IMR-90 (cell line): ENCODE measurements at regions not wholly inside any gene's neighbourhood (a gene's known extent, or its start where the extent isn't known, plus 50 kb on each side); places are given as distances from the start of the nearest gene placed in this dataset.
A peak's percentile ranks its signal among the peaks of the same experiment; 100 is the strongest.

Experiments used
- ATAC-seq: fragments of 200-7000 bp; cut with Tn5 transposase; 2 replicates; pipeline ENCODE4 v1.9.1; 2020; ENCODE audit warnings: low read depth, mild to moderate bottlenecking, moderate library complexity
- BruUV-seq: library from RNA; stranded (reverse); fragments of 400-500 nt; replicated peaks from 2 replicates; lab custom pipeline; 2021; lab: Mats Ljungman, UMichigan
- CTCF ChIA-PET: fragments of 300-600 bp; formaldehyde crosslinking; extraction: SDS; loops from one replicate; lab custom pipeline; 2021; ENCODE audit warnings: antibody characterized with exemption; lab: Yijun Ruan, JAX
- POLR2A ChIA-PET: fragments of 300-600 bp; sonication (Branson Sonifier 250); formaldehyde crosslinking; loops from one replicate; lab custom pipeline; 2022; ENCODE audit warnings: antibody characterized with exemption; ENCODE audit not compliant: unreplicated experiment; lab: Charles Lee
- DNase-seq: peaks from one replicate; pipeline ENCODE4 v3.0.0; 2013
- H2AFZ ChIP-seq: replicated peaks from 2 replicates; pipeline ENCODE3; 2013; ENCODE audit warnings: low read length, mild to moderate bottlenecking; ENCODE audit not compliant: poor library complexity
- H2AK5ac ChIP-seq: 2 replicates; pipeline ENCODE4 v1.6.1; 2013; ENCODE audit warnings: low read depth, low read length, inconsistent platforms
- H2AK9ac ChIP-seq: replicated peaks from 2 replicates; pipeline ENCODE3; 2013; ENCODE audit warnings: mild to moderate bottlenecking, low read depth, low read length, moderate library complexity; ENCODE audit not compliant: poor library complexity
- H2BK120ac ChIP-seq: 2 replicates; pipeline ENCODE4 v1.6.1; 2013; ENCODE audit warnings: low read depth, low read length, inconsistent platforms
- H2BK15ac ChIP-seq: 3 replicates; pipeline ENCODE4 v1.6.1; 2013; ENCODE audit warnings: low read depth, low read length, inconsistent platforms
- H2BK20ac ChIP-seq: 2 replicates; pipeline ENCODE4 v1.6.1; 2013; ENCODE audit warnings: low read depth, mild to moderate bottlenecking, inconsistent platforms, low read length, moderate library complexity
- H2BK5ac ChIP-seq: 2 replicates; pipeline ENCODE4 v1.6.1; 2013; ENCODE audit warnings: mild to moderate bottlenecking, low read depth, low read length, inconsistent platforms; ENCODE audit not compliant: poor library complexity, severe bottlenecking
- H3K14ac ChIP-seq: replicated peaks from 2 replicates; pipeline ENCODE4 v1.6.1; 2013; ENCODE audit warnings: low read depth, low read length, inconsistent platforms
- H3K18ac ChIP-seq: 2 replicates; pipeline ENCODE4 v1.6.1; 2013; ENCODE audit warnings: low read depth, low read length, control low read depth
- H3K23ac ChIP-seq: 2 replicates; pipeline ENCODE4 v1.6.1; 2013; ENCODE audit warnings: low read depth, low read length, inconsistent platforms
- H3K27ac ChIP-seq: 2 replicates; pipeline ENCODE4 v1.5.1; 2013; ENCODE audit warnings: mild to moderate bottlenecking, control low read depth, low read length; ENCODE audit not compliant: insufficient read depth
- H3K27me3 ChIP-seq: 2 replicates; pipeline ENCODE4 v1.6.1; 2013; ENCODE audit warnings: low read length; ENCODE audit not compliant: control insufficient read depth, insufficient read depth
- H3K36me3 ChIP-seq: 2 replicates; pipeline ENCODE4 v1.6.1; 2013; ENCODE audit warnings: low read length, mixed read lengths; ENCODE audit not compliant: control insufficient read depth, insufficient read depth
- H3K4ac ChIP-seq: 2 replicates; pipeline ENCODE4 v1.6.1; 2013; ENCODE audit warnings: low read depth, low read length, inconsistent platforms
- H3K4me1 ChIP-seq: 2 replicates; pipeline ENCODE4 v1.6.1; 2013; ENCODE audit warnings: low read length, mixed read lengths; ENCODE audit not compliant: control insufficient read depth, insufficient read depth
- H3K4me2 ChIP-seq: 2 replicates; pipeline ENCODE4 v1.6.1; 2013; ENCODE audit warnings: low read depth, mild to moderate bottlenecking, control low read depth, low read length, moderate library complexity
- H3K4me3 ChIP-seq: 2 replicates; pipeline ENCODE4 v1.5.1; 2013; ENCODE audit warnings: low read depth, mild to moderate bottlenecking, control low read depth, low read length, moderate library complexity; ENCODE audit not compliant: insufficient read depth
- H3K56ac ChIP-seq: 2 replicates; pipeline ENCODE4 v1.6.1; 2013; ENCODE audit warnings: low read length, inconsistent platforms; ENCODE audit not compliant: insufficient read depth; ENCODE audit errors: extremely low read depth
- H3K79me1 ChIP-seq, 2 experiments: 2 replicates each; pipeline ENCODE4 v1.6.1; 2013; ENCODE audit warnings: low read length in 2 of 2, inconsistent platforms in 1 of 2, low read depth in 1 of 2
- H3K9ac ChIP-seq: 2 replicates; pipeline ENCODE4 v1.6.1; 2013; ENCODE audit warnings: low read depth, low read length, control low read depth
- H3K9me1 ChIP-seq: 2 replicates; pipeline ENCODE4 v1.6.1; 2013; ENCODE audit warnings: low read length, inconsistent platforms; ENCODE audit not compliant: insufficient read depth
- H3K9me3 ChIP-seq: 2 replicates; pipeline ENCODE4 v1.6.1; 2013; ENCODE audit warnings: low read length; ENCODE audit not compliant: control insufficient read depth, insufficient read depth
- H4K20me1 ChIP-seq: 2 replicates; pipeline ENCODE4 v1.6.1; 2013; ENCODE audit warnings: low read length, inconsistent platforms; ENCODE audit not compliant: insufficient read depth
- H4K5ac ChIP-seq: 2 replicates; pipeline ENCODE4 v1.6.1; 2013; ENCODE audit warnings: mild to moderate bottlenecking, low read depth, low read length, control low read depth
- H4K8ac ChIP-seq, 2 experiments: 2 replicates each; pipeline ENCODE4 v1.6.1; 2013; ENCODE audit warnings: low read depth in 2 of 2, low read length in 2 of 2, control low read depth in 1 of 2, inconsistent platforms in 1 of 2
- H4K91ac ChIP-seq: 2 replicates; pipeline ENCODE4 v1.6.1; 2013; ENCODE audit warnings: low read depth, low read length, inconsistent platforms; ENCODE audit not compliant: insufficient read depth
- BHLHE40 ChIP-seq: fragments of 150-350 bp; IDR thresholded peaks from 2 replicates; pipeline ENCODE4 v1.6.1; 2016; ENCODE audit warnings: mild to moderate bottlenecking, low read depth, low read length
- CEBPB ChIP-seq: IDR thresholded peaks from 2 replicates; pipeline ENCODE4 v1.6.1; 2012; ENCODE audit warnings: low read depth, low read length, improper control_type of control experiment
- CHD1 ChIP-seq: IDR thresholded peaks from 2 replicates; pipeline ENCODE4 v1.6.1; 2012; ENCODE audit warnings: low read depth, low read length, improper control_type of control experiment
- CTCF ChIP-seq: conservative IDR thresholded peaks from 2 replicates; pipeline ENCODE4 v1.5.1; 2012; ENCODE audit warnings: mild to moderate bottlenecking, low read depth, low read length, improper control_type of control experiment
- ELK1 ChIP-seq: fragments of 150-350 bp; IDR thresholded peaks from 2 replicates; pipeline ENCODE4 v1.6.1; 2016; ENCODE audit warnings: low read depth, mild to moderate bottlenecking, low read length, moderate library complexity, borderline replicate concordance
- MAFK ChIP-seq: IDR thresholded peaks from 2 replicates; pipeline ENCODE4 v1.6.1; 2012; ENCODE audit warnings: low read depth, low read length, improper control_type of control experiment
- MAZ ChIP-seq: IDR thresholded peaks from 2 replicates; pipeline ENCODE4 v1.6.1; 2012; ENCODE audit warnings: low read depth, mild to moderate bottlenecking, low read length, improper control_type of control experiment, moderate library complexity, borderline replicate concordance
- NFE2L2 ChIP-seq: fragments of 150-350 bp; IDR thresholded peaks from 2 replicates; pipeline ENCODE4 v1.6.1; 2016; ENCODE audit warnings: low read depth, mild to moderate bottlenecking, low read length
- POLR2A ChIP-seq: IDR thresholded peaks from 2 replicates; pipeline ENCODE4 v1.6.1; 2012; ENCODE audit warnings: mild to moderate bottlenecking, low read depth, low read length
- RAD21 ChIP-seq: IDR thresholded peaks from 2 replicates; pipeline ENCODE4 v1.6.1; 2012; ENCODE audit warnings: low read length, improper control_type of control experiment
- RCOR1 ChIP-seq: IDR thresholded peaks from 2 replicates; pipeline ENCODE4 v1.6.1; 2012; ENCODE audit warnings: mild to moderate bottlenecking, low read length, improper control_type of control experiment; ENCODE audit not compliant: insufficient replicate concordance
- RFX5 ChIP-seq: IDR thresholded peaks from 2 replicates; pipeline ENCODE4 v1.8.0; 2012; ENCODE audit warnings: low read depth, mild to moderate bottlenecking, low read length, moderate library complexity
- SMC3 ChIP-seq: fragments of 150-350 bp; IDR thresholded peaks from 2 replicates; pipeline ENCODE4 v1.6.1; 2016; ENCODE audit warnings: low read depth, mild to moderate bottlenecking, antibody characterized with exemption, low read length, moderate library complexity
- USF2 ChIP-seq: fragments of 150-350 bp; IDR thresholded peaks from 2 replicates; pipeline ENCODE4 v1.6.1; 2017; ENCODE audit warnings: mild to moderate bottlenecking, antibody characterized with exemption, low read length, low read depth
- WGBS, 2 experiments: methylation state at CpG; one replicate each; pipeline versions ENCODE4 v1.1.5 to v1.1.7; 2013; ENCODE audit warnings: missing lambda C conversion rate in 2 of 2; ENCODE audit not compliant: insufficient read length in 1 of 2; ENCODE audit errors: extremely low coverage in 2 of 2; 5-methylcytosine and 5-hydroxymethylcytosine counted together
- dilution Hi-C: fragments of 300-500 bp; cut with HindIII; formaldehyde crosslinking; loops from one replicate; pipeline ENCODE4 v1.14.3; 2018; ENCODE audit warnings: low sequenced_read_pairs; ENCODE audit not compliant: unreplicated experiment
- in situ Hi-C: fragments of 300-500 bp; cut with MboI; formaldehyde crosslinking; loops from 3 replicates; pipeline ENCODE4 v1.14.3; 2019; ENCODE audit warnings: low sequenced_read_pairs, inconsistent platforms, mixed read lengths
- intact Hi-C: fragments of 100-400 bp; cut with micrococcal nuclease; formaldehyde crosslinking; loops from 2 replicates; pipeline ENCODE4 v1.10.0; 2022

GRCh38 chr16:80027007-80027965 lies 426.7 kb upstream of the MAF start:
- Histone ChIP-seq H3K27ac (no peak overlapping the region), H2BK20ac (no peak overlapping the region), H3K18ac (no peak overlapping the region), H3K56ac (no peak overlapping the region), H3K36me3 (no peaks in the 10 kb centered on the region), H3K4ac (no peak overlapping the region), H3K9me1 (no peaks in the 10 kb centered on the region), H3K4me1 (no peaks in the 10 kb centered on the region), H2AK9ac (no peak overlapping the region), H2AFZ (peak overlapping the region; percentile 34), H2BK5ac (no peak overlapping the region), H2BK15ac (no peak overlapping the region), H3K9ac (no peak overlapping the region), H3K4me3 (no peak overlapping the region; the same call in 1 of the 2 replicates), H3K23ac (no peak overlapping the region), H3K27me3 (no peaks in the 10 kb centered on the region), H3K14ac (no peak overlapping the region), H4K91ac (no peak overlapping the region), H3K79me1 (no peaks in the 10 kb centered on the region), H4K5ac (no peak overlapping the region), H4K8ac (no peak overlapping the region), H3K9me3 (peaks cover 4% of the 10 kb centered on the region; the same call in 1 of the 2 replicates), H2BK120ac (no peak overlapping the region), H3K4me2 (peak overlapping the region; percentile 16; the same call in 1 of the 2 replicates), H4K20me1 (no peaks in the 10 kb centered on the region), H2AK5ac (no peak overlapping the region)
- intact Hi-C loops (no loop called here), dilution Hi-C loops (no loop called here), in situ Hi-C loops (no loop called here)
- ChIA-PET POLR2A (no interaction called here), CTCF (no interaction called here)
- no TSS peak for BruUV-seq
- 53% methylated on average over 6 of the region's 20 CpGs; no CpG with 5 or more reads in 1 of the 2 experiments for WGBS, 2 experiments
- ATAC-seq (peak; percentile 72), DNase-seq (peak; percentile 72)
- TF ChIP-seq MAFK (no peak), CTCF (no peak), CEBPB (peak; percentile 30; the same call in 1 of the 2 replicates), RCOR1 (peak; percentile 74), SMC3 (0 out of 2 replicates have a peak, but pooled peaks have one; percentile 10), RAD21 (0 out of 2 replicates have a peak, but pooled peaks have one; percentile 0), RFX5 (0 out of 2 replicates have a peak, but pooled peaks have one; percentile 9), NFE2L2 (peak; percentile 63), POLR2A (no peak), BHLHE40 (no peak; the same call in 1 of the 2 replicates), USF2 (no peak), CHD1 (no peak), ELK1 (no peak), MAZ (peak; percentile 30; the same call in 1 of the 2 replicates)
